B cell (primary cell): ENCODE measurements at regions not wholly inside any gene's neighbourhood (a gene's known extent, or its start where the extent isn't known, plus 50 kb on each side); places are given as distances from the start of the nearest gene placed in this dataset.

Source experiments
- ATAC-seq: fragments of 200-7000 bp; cut with Tn5 transposase; one replicate; pipeline ENCODE4 v1.10.0; 2021; ENCODE audit warnings: low read depth, mild to moderate bottlenecking, moderate number of reproducible peaks, moderate library complexity
- CTCF ChIA-PET: fragments of 350-600 bp; sonication (Branson Sonifier 250); formaldehyde crosslinking; loops from one replicate; lab custom pipeline; 2021; ENCODE audit warnings: antibody characterized with exemption, inconsistent platforms; lab: Charles Lee
- POLR2A ChIA-PET: fragments of 350-600 bp; sonication (Branson Sonifier 250); formaldehyde crosslinking; loops from one replicate; lab custom pipeline; 2021; ENCODE audit warnings: antibody characterized with exemption; lab: Charles Lee
- DNase-seq: peaks from one replicate; pipeline ENCODE4 v3.0.0; 2013
- H2AFZ ChIP-seq: 2 replicates; pipeline ENCODE4 v1.6.1; 2012; ENCODE audit warnings: mild to moderate bottlenecking, low read depth, low read length; ENCODE audit not compliant: insufficient read depth, poor library complexity, severe bottlenecking
- H3K27ac ChIP-seq, 2 donors: 1 replicate in 1 of 2; 2 replicates in 1 of 2; pipeline ENCODE4 v1.5.1; 2012 to 2013; ENCODE audit warnings: low read length in 2 of 2, mild to moderate bottlenecking in 2 of 2, moderate library complexity in 1 of 2
- H3K27me3 ChIP-seq, 4 experiments: fragments of 200-600 bp in 1 of 4; sonication (generic) in 1 of 4; replicated peaks in 1 of 4; 1 replicate in 2 of 4; 2 replicates in 2 of 4; pipeline versions ENCODE4 v1.6.1 to v1.7.0; 2013 to 2016; ENCODE audit warnings: low read length in 3 of 4, mild to moderate bottlenecking in 2 of 4, mixed read lengths in 1 of 4, moderate library complexity in 1 of 4; ENCODE audit not compliant: insufficient read depth in 4 of 4, control insufficient read depth in 3 of 4; ENCODE audit errors: control extremely low read depth in 1 of 4
- H3K36me3 ChIP-seq, 2 experiments: replicated peaks in 1 of 2; 1 replicate in 1 of 2; 2 replicates in 1 of 2; pipeline versions ENCODE4 v1.6.1 to v1.7.1; 2013; ENCODE audit warnings: low read length in 1 of 2; ENCODE audit not compliant: insufficient read depth in 2 of 2, control insufficient read depth in 1 of 2; ENCODE audit errors: control extremely low read depth in 1 of 2, extremely low read depth in 1 of 2
- H3K4me1 ChIP-seq, 2 donors: fragments of 200-600 bp in 1 of 2; sonication (generic) in 1 of 2; 1 replicate in 1 of 2; 2 replicates in 1 of 2; pipeline versions ENCODE4 v1.5.1 to v1.6.1; 2013 to 2017; ENCODE audit warnings: low read length in 2 of 2; ENCODE audit not compliant: control insufficient read depth in 2 of 2, insufficient read depth in 2 of 2
- H3K4me2 ChIP-seq: replicated peaks from 2 replicates; pipeline ENCODE3; 2012; ENCODE audit warnings: mild to moderate bottlenecking, low read depth, low read length; ENCODE audit not compliant: poor library complexity, severe bottlenecking
- H3K4me3 ChIP-seq, 5 experiments: fragments of 200-600 bp in 1 of 5; sonication (generic) in 1 of 5; 1 replicate in 3 of 5; 2 replicates in 2 of 5; pipeline versions ENCODE4 v1.5.1 to v1.7.0; 2011 to 2016; ENCODE audit warnings: low read length in 4 of 5, mild to moderate bottlenecking in 4 of 5, low read depth in 2 of 5, control low read depth in 1 of 5, moderate library complexity in 1 of 5; ENCODE audit not compliant: insufficient read depth in 1 of 5; ENCODE audit errors: control extremely low read depth in 1 of 5, extremely low read depth in 1 of 5
- H3K79me2 ChIP-seq: fragments of 200-600 bp; sonication (generic); one replicate; pipeline ENCODE4 v1.6.0; 2016; ENCODE audit warnings: low read length; ENCODE audit not compliant: control insufficient read depth, insufficient read depth
- H3K9ac ChIP-seq: fragments of 200-600 bp; sonication (generic); 2 replicates; pipeline ENCODE4 v1.6.1; 2017; ENCODE audit warnings: mild to moderate bottlenecking, low read length, moderate library complexity
- H3K9me3 ChIP-seq, 3 donors: one replicate each; pipeline versions ENCODE4 v1.6.1 to v1.7.1; 2013; ENCODE audit warnings: low read length in 2 of 3; ENCODE audit not compliant: control insufficient read depth in 2 of 3, insufficient read depth in 1 of 3; ENCODE audit errors: control extremely low read depth in 1 of 3
- H4K20me1 ChIP-seq: 2 replicates; pipeline ENCODE4 v1.6.0; 2012; ENCODE audit warnings: mild to moderate bottlenecking, low read length; ENCODE audit not compliant: insufficient read depth, control insufficient read depth, poor library complexity, severe bottlenecking
- H3K27ac Mint-ChIP-seq: one replicate; pipeline ENCODE4 v1.8.0; 2021; ENCODE audit warnings: mixed read lengths
- H3K27me3 Mint-ChIP-seq: one replicate; pipeline ENCODE4 v1.8.0; 2021; ENCODE audit warnings: mixed read lengths
- H3K4me1 Mint-ChIP-seq: one replicate; pipeline ENCODE4 v1.8.0; 2021; ENCODE audit warnings: mixed read lengths
- H3K4me3 Mint-ChIP-seq: one replicate; pipeline ENCODE4 v1.8.0; 2021; ENCODE audit warnings: mixed read lengths
- H3K9me3 Mint-ChIP-seq: one replicate; pipeline ENCODE4 v1.8.0; 2022; ENCODE audit warnings: mixed read lengths; ENCODE audit not compliant: insufficient read depth
- CTCF ChIP-seq: fragments of 200-600 bp; IDR thresholded peaks from one replicate; pipeline ENCODE4 v1.8.0; 2022; ENCODE audit warnings: antibody characterized with exemption, mild to moderate bottlenecking
- EZH2 ChIP-seq: IDR thresholded peaks from 2 replicates; pipeline ENCODE4 v1.6.1; 2012; ENCODE audit warnings: borderline replicate concordance, low read depth, mild to moderate bottlenecking, moderate library complexity, low read length; ENCODE audit not compliant: insufficient read depth, poor library complexity, severe bottlenecking
- WGBS: methylation state at CpG from one replicate; pipeline ENCODE4 v1.1.5; 2013; ENCODE audit warnings: missing lambda C conversion rate; ENCODE audit not compliant: insufficient coverage; 5-methylcytosine and 5-hydroxymethylcytosine counted together
- intact Hi-C: fragments of 100-400 bp; cut with micrococcal nuclease; formaldehyde crosslinking; loops from one replicate; pipeline ENCODE4 v1.10.0; 2022

- Histone ChIP-seq H3K4me1 (no peaks in the 10 kb centered on the region), H3K9me3 (peaks cover 0 to 14% (median 3%) of the 10 kb centered on the region in 3 donors), H2AFZ (no peak overlapping the region), H3K4me3 (no peak overlapping the region), H3K79me2 (no peaks in the 10 kb centered on the region), H3K27ac (no peak overlapping the region), H3K4me2 (no peak overlapping the region), H3K36me3 (no peaks in the 10 kb centered on the region), H3K9ac (no peak overlapping the region), H4K20me1 (no peaks in the 10 kb centered on the region), H3K27me3 (peaks cover 0 to 3% (median 0%) of the 10 kb centered on the region in 4 experiments)
- Mint-ChIP-seq H3K27ac (no peak overlapping the region), H3K4me3 (no peak overlapping the region), H3K4me1 (no peaks in the 10 kb centered on the region), H3K9me3 (no peaks in the 10 kb centered on the region), H3K27me3 (peaks cover 5% of the 10 kb centered on the region)
- ATAC-seq (no peak), DNase-seq (no peak)
- ChIA-PET CTCF (no interaction called here), POLR2A (no interaction called here)
- intact Hi-C loops = no loop called here
- TF ChIP-seq EZH2 = no peak
- TF ChIP-seq CTCF = no peak
- 95% methylated on average over 5 of the region's 6 CpGs for WGBS
Observed at GRCh38 chr7:3195160-3195559, 105.9 kb upstream of the SDK1 start.

- ATAC-seq (no peak), DNase-seq (no peak)
- H3K9ac ChIP-seq = no peak overlapping the region
- no peak for TF ChIP-seq EZH2
- no peak overlapping the region for H3K27ac ChIP-seq
- H3K4me2 ChIP-seq = no peak overlapping the region
- peaks cover 0 to 14% (median 3%) of the 10 kb centered on the region in 3 donors for H3K9me3 ChIP-seq
- H3K9me3 Mint-ChIP-seq = no peaks in the 10 kb centered on the region
- H3K27me3 ChIP-seq = peaks cover 0 to 3% (median 0%) of the 10 kb centered on the region in 4 experiments
- no peak overlapping the region for H3K27ac Mint-ChIP-seq
- H2AFZ ChIP-seq = no peak overlapping the region
- no peaks in the 10 kb centered on the region for H3K4me1 ChIP-seq
- H3K36me3 ChIP-seq = no peaks in the 10 kb centered on the region
- no peak overlapping the region for H3K4me3 ChIP-seq
- ChIA-PET POLR2A (no interaction called here), CTCF (no interaction called here)
- no peaks in the 10 kb centered on the region for H3K79me2 ChIP-seq
- no peaks in the 10 kb centered on the region for H4K20me1 ChIP-seq
- intact Hi-C loops = no loop called here
- no peak overlapping the region for H3K4me3 Mint-ChIP-seq
- WGBS = 89% methylated on average over 17 of the region's 21 CpGs
- H3K4me1 Mint-ChIP-seq = no peaks in the 10 kb centered on the region
- peaks cover 5% of the 10 kb centered on the region for H3K27me3 Mint-ChIP-seq
Observed at GRCh38 chr7:3196629-3197400, 104.2 kb upstream of the SDK1 start.
